NCI-H446 treated with DMSO at 0.1 percent for 48 hours (cell line): ENCODE measurements at regions not wholly inside any gene's neighbourhood (a gene's known extent, or its start where the extent isn't known, plus 50 kb on each side); places are given as distances from the start of the nearest gene placed in this dataset.

Experiments used
- DNase-seq: peaks from one replicate; lab custom pipeline; 2025; lab: John Stamatoyannopoulos, UW

DNA sequence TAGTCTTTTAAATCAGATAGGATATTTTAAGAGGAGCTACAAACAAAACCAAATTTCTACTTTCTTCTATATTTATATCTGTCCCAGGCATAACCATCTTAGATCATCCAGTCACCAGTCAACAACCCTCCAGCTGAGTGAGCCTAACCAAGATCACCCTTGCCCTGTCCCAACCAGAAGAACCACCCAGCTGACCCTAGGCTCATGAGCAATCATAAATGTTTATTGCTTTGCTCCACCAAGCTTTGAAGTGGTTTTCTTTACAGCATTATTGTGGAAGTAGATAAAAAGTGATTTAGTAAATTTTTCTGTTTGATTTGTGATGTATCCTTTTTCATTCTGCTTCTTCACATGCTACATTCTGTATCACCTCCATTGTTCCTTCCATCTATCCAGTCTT, 167.2 kb upstream of the PIEZO2 start:
- DNase-seq, result no peak

- no peak for DNase-seq
Observed at GRCh38 chr18:11310476-11311086, 161.2 kb upstream of the PIEZO2 start.

DNA sequence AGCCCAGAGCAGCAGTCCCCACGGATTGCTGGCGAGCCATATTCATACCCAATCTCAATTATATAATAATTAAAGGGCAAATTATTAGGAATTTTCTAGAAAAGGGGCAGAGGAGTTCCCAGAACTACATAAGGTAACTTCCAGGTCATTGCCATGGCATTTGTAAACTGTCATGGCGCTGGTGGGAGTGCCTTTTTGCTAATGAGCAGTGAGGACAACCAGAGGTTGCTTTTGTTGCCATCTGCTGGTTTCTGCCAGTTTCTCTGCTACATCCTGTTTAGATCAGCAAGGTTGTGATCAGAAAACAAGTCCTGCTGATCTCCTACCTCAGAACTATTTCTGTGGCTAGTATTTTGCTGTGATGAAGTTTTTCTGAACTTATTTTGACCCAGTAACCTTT, 159.8 kb upstream of the PIEZO2 start:
- DNase-seq, result no peak

GRCh38 chr18:11308499-11308898, 159.1 kb upstream of the PIEZO2 start:
- DNase-seq, result no peak

DNA sequence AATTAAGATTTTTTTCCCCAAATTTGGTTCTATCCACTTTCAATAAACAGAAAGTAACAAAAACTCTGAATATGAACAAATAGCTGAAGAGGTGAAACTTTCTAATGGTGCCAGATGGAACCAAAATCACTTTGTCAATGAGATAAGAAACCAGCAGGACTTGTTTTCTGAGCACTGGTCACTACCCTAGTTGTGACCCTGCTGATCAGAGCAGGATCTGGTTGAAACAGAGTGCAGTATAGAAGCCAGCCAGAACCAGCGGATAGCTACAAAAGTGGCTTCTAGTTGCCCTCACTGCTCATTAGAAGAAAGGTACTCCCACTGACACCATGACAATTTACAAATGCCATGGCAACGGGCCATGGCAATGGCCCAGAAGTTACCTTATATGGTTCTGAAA, 158.3 kb upstream of the PIEZO2 start:
- DNase-seq, result no peak

GRCh38 chr18:11305507-11305906, 156.1 kb upstream of the PIEZO2 start:
- no peak for DNase-seq

- no peak for DNase-seq
Observed at GRCh38 chr18:11304928-11305327, 155.6 kb upstream of the PIEZO2 start.

DNA sequence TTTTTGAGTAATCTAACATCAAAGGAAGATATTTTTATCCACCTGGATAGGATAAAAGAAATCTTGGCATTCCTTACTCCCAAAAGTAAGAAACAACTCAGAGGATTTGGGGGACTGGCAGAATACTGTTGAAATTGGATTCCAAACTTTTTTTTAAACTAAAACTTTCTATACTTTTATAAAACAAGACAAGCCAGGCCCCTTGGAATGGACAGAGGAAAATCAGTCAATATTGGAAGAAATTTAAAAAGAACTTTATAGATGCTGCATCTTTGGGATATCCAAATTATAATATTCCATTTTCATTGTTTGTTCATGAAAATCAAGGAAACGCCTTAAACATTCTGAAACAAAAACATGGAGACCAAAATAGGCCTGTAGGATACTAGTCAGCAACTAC, 147.6 kb upstream of the PIEZO2 start:
- no peak for DNase-seq

- DNase-seq, result no peak
Observed at GRCh38 chr18:11293794-11294193, 144.4 kb upstream of the PIEZO2 start.

DNA sequence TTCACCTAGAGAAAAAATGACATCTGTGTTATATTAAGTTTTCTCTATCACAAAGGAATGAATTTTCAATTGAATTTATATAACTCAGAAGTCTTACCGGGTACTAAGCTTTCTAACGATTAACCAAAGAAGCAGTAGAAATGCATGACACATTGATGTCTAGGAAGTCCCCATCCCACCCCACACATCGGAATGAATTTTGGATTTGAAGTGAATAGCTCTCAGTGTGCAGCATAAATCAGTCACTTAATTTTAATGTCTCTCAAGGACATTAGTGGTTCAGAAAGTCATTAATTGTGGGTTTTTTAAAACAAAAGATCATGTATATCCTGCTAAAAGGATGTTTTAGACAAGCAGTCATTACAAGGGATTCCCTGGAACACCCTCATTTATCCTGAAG, 141.4 kb upstream of the PIEZO2 start:
- DNase-seq, result no peak

DNA sequence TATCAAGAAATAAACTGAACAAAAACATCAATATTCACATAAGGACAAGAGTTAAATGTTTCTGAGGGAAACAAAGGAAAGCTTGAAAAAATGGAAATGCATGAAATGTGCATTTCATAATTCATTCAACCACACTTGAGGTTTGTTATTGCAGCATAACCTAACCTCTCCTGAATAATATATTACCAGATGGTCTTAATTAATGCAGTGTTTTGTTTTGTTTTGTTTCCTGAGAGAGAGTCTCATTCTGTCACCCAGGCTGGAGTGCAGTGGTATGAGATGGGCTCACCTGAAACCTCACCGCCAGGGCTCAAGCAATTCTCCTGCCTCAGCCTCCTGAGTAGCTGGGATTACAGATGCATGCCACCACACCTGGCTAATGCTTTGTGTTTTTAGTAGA, 139.9 kb upstream of the PIEZO2 start:
- DNase-seq, result no peak

GRCh38 chr18:11288401-11288800, 139.0 kb upstream of the PIEZO2 start:
- DNase-seq, result no peak

GRCh38 chr18:11286431-11286830, 137.1 kb upstream of the PIEZO2 start:
- no peak for DNase-seq

- DNase-seq, result no peak
Observed at GRCh38 chr18:11284811-11285210, 135.4 kb upstream of the PIEZO2 start.

- DNase-seq, result no peak
Observed at GRCh38 chr18:11284349-11284748, 135.0 kb upstream of the PIEZO2 start.

DNA sequence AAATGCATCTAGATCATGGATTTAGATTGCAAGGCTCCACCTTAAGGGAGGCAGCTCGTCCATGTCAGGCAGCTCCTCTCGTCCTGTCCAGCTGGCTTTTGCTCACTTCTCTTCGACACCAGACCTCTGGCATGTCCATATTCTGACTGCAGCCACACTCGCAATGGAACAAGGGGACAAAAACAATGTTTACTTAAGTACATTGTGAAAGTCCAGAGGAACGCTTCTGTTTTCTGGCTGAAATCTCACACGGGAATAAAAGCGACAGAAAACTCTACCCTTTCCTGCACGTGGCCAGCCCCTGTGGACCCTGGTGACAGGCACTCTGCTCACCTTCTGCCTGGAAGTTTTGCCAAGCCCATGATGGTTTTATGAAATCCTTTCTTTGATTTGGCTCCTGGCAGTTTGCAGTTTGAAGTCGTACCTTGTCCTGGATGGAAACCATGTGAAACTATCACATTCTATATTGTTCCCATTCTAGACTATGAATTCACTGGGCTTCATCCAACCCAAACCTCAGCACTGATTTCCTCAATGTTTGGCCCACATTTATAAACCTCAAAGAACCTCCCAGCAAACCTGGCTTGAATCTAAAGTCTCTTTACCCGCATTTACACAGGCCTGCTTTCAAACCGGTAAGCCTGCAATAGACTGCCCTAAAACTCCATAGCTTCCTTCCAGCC, 134.3 kb upstream of the PIEZO2 start:
- no peak for DNase-seq

DNA sequence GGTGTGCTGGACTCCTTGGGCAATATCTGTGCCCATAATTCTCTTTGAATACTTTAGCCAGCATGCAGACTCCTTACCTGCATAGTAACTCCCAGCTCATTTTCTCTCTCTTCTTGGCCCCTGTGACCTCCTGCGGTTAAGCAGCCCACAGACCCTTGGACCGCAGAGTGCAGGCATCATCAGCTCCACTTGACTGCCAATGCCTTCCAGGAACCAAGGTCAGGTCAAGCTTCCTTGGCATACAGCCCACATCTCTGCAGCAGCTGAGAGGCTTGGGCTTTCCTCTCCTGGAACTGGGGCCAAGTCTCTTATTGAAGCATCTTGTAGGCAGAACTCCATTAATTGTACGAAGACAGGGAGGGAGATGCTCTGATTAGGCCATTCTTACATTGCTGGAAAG, 130.1 kb upstream of the PIEZO2 start:
- DNase-seq, result no peak

GRCh38 chr18:11276678-11277077, 127.3 kb upstream of the PIEZO2 start:
- DNase-seq, result no peak

DNA sequence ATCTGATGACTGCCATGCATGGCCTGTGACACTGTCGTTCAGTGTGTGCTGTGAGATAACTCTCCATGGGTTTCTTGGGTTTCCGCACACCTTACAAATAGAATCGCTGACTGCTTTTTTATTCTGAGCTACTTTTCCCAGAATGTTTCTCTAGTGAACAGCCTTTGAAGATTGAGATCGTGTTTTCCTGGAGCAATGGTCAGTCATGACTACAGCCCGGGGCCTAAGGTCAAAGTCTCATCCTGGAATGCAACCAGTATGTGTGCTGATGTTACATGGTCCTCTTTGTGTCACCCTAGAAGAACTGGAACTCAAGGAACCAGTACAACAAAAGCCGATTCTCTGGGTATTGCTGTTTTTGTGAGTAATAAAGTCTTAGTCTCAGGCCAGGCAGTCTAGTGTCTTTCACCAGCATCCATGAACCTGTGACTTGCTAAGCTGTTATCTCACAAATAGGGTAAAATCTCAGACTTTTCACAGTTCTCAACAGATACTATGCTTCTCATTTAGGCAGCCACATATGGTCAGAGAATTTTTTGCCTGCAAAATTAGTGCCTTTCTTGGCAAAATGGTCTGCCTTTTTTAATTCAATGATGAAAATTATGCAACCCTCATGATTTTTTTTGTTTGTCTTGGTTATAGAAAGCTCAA, 124.9 kb upstream of the PIEZO2 start:
- DNase-seq, result no peak

GRCh38 chr18:11272516-11272915, 123.1 kb upstream of the PIEZO2 start:
- no peak for DNase-seq

GRCh38 chr18:11271954-11272353, 122.6 kb upstream of the PIEZO2 start:
- no peak for DNase-seq

DNA sequence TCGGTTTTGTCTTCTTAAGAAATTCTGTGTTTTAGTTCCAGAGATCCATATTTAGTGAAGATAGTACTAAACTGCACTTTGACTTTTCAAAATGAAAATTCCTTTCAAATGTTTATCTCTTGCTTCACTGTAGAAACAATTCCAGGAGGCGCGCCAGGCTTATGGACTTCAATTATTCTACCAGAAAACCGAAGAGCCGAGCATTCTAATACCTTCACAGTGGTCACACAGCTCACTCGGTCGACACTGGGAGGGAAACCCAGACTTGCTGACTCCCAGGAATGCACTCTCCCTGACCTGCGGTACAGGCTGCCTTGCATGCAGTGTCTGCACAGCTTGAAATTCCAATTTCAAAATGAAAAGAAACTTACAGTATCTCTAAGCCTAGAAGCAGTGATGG, 119.9 kb upstream of the PIEZO2 start:
- no peak for DNase-seq

- DNase-seq, result no peak
Observed at GRCh38 chr18:11268741-11269233, 119.4 kb upstream of the PIEZO2 start.
